ENCODE measurements at regions not wholly inside any gene's neighbourhood (a gene's known extent, or its start where the extent isn't known, plus 50 kb on each side); places are given as distances from the start of the nearest gene placed in this dataset.

GRCh38 chr21:23960769-23961168 is 1646.5 kb downstream of the MRPL39 start:
- TF ChIP-seq CTCF (IDR thresholded peaks at IDR 0.05) (no peak), POLR2A (IDR thresholded peaks at IDR 0.05) (no peak)

Data from body of pancreas (tissue), 4 donors.